HFFc6 (cell line): ENCODE measurements at regions not wholly inside any gene's neighbourhood (a gene's known extent, or its start where the extent isn't known, plus 50 kb on each side); places are given as distances from the start of the nearest gene placed in this dataset.

Experiments used
- DNase-seq: peaks from one replicate; pipeline ENCODE4 v3.0.0-alpha.2; 2018
- H3K27ac Mint-ChIP-seq: 2 replicates; pipeline ENCODE4 v1.8.0; 2020; ENCODE audit warnings: mild to moderate bottlenecking, mixed read lengths
- H3K27me3 Mint-ChIP-seq: 2 replicates; pipeline ENCODE4 v1.8.0; 2021; ENCODE audit warnings: mild to moderate bottlenecking, moderate library complexity, mixed read lengths; ENCODE audit not compliant: insufficient read depth
- H3K36me3 Mint-ChIP-seq: 2 replicates; pipeline ENCODE4 v1.8.0; 2021; ENCODE audit warnings: low read depth, mixed read lengths
- H3K4me1 Mint-ChIP-seq: 2 replicates; pipeline ENCODE4 v1.8.0; 2020; ENCODE audit warnings: low read depth, mixed read lengths
- H3K4me3 Mint-ChIP-seq: 2 replicates; pipeline ENCODE4 v1.8.0; 2020; ENCODE audit warnings: mild to moderate bottlenecking, moderate library complexity, mixed read lengths
- H3K9me3 Mint-ChIP-seq: 2 replicates; pipeline ENCODE4 v1.8.0; 2020; ENCODE audit warnings: mild to moderate bottlenecking, mixed read lengths
- TF ChIP-seq, protein P1 (sequence below): fragments of 200-600 bp; sonication (generic); IDR thresholded peaks from 2 replicates; pipeline ENCODE4 v1.5.0; 2021; ENCODE audit warnings: antibody characterized with exemption, mild to moderate bottlenecking

GRCh38 chr15:96766366-96766765 is 435.9 kb downstream of the NR2F2 start:
- Mint-ChIP-seq H3K27me3 (no peaks in the 10 kb centered on the region), H3K36me3 (no peaks in the 10 kb centered on the region), H3K4me1 (no peaks in the 10 kb centered on the region), H3K27ac (no peak overlapping the region), H3K4me3 (no peak overlapping the region), H3K9me3 (peaks cover 55% of the 10 kb centered on the region)
- no peak for DNase-seq
- TF ChIP-seq, protein P1, sequence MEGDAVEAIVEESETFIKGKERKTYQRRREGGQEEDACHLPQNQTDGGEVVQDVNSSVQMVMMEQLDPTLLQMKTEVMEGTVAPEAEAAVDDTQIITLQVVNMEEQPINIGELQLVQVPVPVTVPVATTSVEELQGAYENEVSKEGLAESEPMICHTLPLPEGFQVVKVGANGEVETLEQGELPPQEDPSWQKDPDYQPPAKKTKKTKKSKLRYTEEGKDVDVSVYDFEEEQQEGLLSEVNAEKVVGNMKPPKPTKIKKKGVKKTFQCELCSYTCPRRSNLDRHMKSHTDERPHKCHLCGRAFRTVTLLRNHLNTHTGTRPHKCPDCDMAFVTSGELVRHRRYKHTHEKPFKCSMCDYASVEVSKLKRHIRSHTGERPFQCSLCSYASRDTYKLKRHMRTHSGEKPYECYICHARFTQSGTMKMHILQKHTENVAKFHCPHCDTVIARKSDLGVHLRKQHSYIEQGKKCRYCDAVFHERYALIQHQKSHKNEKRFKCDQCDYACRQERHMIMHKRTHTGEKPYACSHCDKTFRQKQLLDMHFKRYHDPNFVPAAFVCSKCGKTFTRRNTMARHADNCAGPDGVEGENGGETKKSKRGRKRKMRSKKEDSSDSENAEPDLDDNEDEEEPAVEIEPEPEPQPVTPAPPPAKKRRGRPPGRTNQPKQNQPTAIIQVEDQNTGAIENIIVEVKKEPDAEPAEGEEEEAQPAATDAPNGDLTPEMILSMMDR: no peak

DNA sequence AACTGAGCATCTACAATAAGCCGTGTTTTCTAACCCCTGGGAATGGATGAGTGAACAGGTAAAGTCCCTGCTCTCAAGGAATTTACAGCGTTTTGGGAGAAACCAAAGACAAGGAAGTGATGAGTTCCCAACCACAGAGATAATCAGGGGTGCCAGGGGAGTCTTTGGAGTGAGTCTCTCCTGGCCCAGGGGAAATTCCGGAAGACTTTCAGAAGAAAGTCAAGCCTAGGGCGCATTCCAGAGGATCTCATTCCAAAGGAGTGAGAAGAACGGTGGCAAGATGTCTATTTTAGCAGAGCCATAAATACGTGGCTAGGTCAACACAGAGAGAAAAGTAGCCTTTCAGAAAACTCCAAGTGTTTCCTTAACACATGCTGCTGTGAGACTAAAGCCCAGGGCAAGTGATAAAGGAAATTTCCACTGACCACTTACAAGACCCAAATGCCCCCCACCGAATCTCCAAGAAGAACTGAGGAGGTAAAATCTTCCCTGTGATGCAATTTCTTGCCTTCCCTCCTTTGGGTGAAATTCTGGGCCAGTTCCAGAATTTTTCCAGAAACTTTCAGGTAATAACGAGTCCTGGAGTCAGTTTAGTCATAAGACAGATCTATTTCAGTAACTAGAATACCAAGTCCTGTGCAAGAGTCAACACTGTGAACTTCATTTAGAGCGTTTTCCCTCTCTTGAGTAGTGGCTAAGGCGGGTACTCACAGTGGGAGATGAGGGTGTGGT is 437.4 kb downstream of the NR2F2 start:
- peak; percentile 0 for DNase-seq
- Mint-ChIP-seq H3K27me3 (no peaks in the 10 kb centered on the region), H3K36me3 (no peaks in the 10 kb centered on the region), H3K9me3 (peaks cover 53% of the 10 kb centered on the region), H3K4me1 (no peaks in the 10 kb centered on the region), H3K4me3 (no peak overlapping the region), H3K27ac (no peak overlapping the region)
- TF ChIP-seq, protein P1: no peak

DNA sequence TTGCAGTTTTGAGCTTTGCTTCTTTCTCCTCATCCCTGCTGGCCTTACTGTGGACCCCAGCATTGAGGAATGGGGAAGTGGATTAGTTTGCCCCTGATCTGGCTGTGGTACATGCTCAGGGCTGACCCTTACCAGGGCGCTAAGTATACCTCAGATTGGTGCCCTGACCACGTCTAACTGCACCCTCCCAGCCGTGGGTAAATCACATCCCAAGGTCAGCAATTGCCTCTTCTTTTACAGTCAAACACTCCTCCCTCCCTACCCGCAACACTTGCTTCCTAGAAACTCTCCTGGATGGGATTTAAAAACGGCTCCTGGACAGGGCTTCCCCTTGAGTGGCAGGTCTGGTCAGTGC is 437.9 kb downstream of the NR2F2 start:
- peaks cover 55% of the 10 kb centered on the region for H3K9me3 Mint-ChIP-seq
- H3K27ac Mint-ChIP-seq: no peak overlapping the region
- H3K4me3 Mint-ChIP-seq: no peak overlapping the region
- TF ChIP-seq, protein P1: no peak
- no peak for DNase-seq
- no peaks in the 10 kb centered on the region for H3K36me3 Mint-ChIP-seq
- H3K4me1 Mint-ChIP-seq: no peaks in the 10 kb centered on the region
- no peaks in the 10 kb centered on the region for H3K27me3 Mint-ChIP-seq

DNA sequence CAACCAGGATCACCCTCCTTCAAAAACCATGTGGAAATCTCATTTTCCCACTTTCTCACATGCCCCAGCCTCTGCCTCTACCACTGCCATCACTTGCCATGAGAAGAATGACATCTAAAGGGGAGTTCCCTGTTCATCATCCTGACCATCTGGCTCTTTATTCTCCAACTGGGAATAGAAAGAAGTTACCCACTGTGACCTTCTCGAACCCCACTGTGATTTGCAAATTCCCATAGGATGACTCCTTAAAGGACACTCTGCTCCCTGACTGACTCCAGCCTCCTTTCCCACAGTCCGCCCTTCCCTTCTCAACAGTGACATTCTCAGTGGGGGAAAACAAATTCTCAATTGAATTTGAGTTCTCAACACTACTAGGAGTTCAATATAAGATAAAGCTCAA is 440.5 kb downstream of the NR2F2 start:
- Mint-ChIP-seq H3K4me1 (no peaks in the 10 kb centered on the region), H3K4me3 (no peak overlapping the region), H3K27ac (no peak overlapping the region), H3K27me3 (0 out of 2 replicates have a peak, but pooled peaks cover 2% of the 10 kb centered on the region), H3K36me3 (no peaks in the 10 kb centered on the region), H3K9me3 (peaks cover 64% of the 10 kb centered on the region)
- no peak for DNase-seq
- TF ChIP-seq, protein P1: no peak

- Mint-ChIP-seq H3K9me3 (peaks cover 68% of the 10 kb centered on the region), H3K27ac (no peak overlapping the region), H3K4me1 (no peaks in the 10 kb centered on the region), H3K27me3 (0 out of 2 replicates have a peak, but pooled peaks cover 2% of the 10 kb centered on the region), H3K36me3 (peaks cover 7% of the 10 kb centered on the region; the same call in 1 of the 2 replicates), H3K4me3 (no peak overlapping the region)
- TF ChIP-seq, protein P1: no peak
- DNase-seq: no peak
These were observed 443.7 kb downstream of the NR2F2 start for GRCh38 chr15:96774216-96774615.
